GM11168 (cell line): ENCODE measurements at regions not wholly inside any gene's neighbourhood (a gene's known extent, or its start where the extent isn't known, plus 50 kb on each side); places are given as distances from the start of the nearest gene placed in this dataset.
"Not testable (repeated sequence)": the region's sequence is repeated elsewhere in the genome, so short reads cannot be mapped to it uniquely, and the experiment has no call there.

ENCODE experiments used
- in situ Hi-C: fragments of 300-500 bp; cut with MboI; formaldehyde crosslinking; loops from one replicate; pipeline ENCODE4 v1.12.0; 2022; ENCODE audit warnings: low sequenced_read_pairs; ENCODE audit not compliant: unreplicated experiment

DNA sequence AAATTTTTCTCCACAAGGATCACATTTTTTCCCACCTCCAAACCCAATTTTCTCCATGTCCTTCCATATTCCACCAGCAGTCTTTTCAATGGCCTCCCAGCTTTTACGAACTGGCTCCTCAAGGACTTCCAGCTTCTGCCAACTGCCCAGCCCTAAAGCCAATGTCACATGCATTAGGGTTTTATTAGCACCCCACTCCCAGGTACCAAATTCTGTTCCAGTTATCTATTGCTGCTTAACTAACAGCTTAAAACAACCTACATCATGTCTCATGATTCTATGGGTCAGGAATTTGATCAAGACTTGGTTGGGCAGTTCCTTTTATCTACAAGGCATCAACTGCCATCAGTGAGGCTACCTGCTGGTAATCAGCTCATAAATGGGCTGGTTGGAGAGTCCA lies 151.3 kb downstream of the SPTSSA start:
- in situ Hi-C loops, result no loop called here

DNA sequence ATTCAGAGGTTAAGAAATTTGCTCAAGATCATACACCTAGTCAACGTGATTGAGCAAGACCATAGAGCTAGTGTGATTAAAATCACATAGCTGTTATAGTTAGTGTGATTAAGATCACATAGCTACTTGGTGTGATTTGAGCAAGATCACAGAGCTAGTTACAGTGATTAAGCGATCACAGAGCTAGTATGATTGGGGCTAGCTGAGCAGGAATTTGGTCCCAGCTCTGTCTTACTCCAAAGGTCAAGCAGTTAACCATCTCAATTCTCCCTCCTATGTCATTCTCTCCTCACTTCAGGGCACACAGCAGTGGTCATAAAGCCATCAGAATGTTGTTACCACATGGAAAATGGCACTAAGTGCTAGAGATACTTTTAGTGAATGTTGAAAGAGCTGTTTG lies 158.2 kb downstream of the SPTSSA start:
- in situ Hi-C loops, result no loop called here

DNA sequence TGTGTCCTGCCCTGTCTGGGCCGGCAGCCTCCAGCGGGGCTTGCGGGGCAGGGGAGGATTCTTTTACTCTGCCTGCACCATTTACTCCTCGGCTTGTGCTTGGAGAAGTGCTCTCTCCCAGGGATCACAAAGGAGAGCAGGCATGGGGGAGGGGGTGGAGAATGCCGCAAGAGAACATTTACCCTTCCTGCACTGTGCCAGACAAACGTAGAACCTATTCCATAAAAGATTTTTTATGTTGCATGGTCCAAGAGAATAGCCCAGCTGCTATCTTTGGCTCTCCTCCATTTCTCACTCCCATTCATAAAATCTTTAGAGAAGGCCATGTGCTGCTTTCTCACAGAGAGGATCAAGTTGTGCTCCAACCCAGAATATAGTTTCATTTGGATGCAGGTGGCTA lies 159.4 kb downstream of the SPTSSA start:
- in situ Hi-C loops, result no loop called here

DNA sequence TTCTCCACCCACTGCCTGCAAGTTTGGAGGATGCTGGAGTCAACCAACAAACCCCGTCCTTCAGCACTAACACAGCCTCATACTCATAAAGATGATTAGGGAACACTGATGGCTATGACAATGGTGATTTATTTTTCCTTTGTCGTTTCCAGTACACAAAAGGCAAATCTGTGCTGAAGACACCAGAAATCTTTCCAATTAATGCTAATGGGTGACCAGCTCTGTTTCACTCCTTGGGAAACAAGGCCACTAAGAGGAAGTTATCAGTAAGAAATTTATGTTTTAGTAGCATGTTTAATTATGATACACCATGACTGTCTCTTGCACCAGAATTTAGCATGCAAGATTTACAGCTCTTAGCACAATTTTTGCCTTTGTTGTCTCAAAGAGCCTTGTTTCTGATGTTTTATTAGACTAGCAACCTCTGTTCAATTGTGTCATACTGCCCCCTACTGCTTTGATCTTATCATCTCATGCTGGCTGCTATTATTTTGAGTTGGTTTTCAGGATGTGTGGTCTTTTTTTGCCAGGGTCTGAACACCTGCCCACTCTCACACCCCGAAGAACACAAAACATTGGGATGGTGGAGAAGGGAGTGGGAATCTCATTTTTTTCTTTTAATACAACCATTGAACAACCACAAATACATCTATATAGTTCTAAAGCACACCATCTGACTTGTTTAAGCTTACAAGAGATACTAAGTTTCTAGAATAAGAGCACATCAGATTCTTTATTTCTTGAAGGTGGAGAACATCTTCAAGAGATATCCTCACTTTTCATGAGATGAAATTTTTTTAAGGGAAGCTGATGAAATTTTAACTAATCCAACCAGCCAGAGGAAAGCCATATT lies 160.9 kb downstream of the SPTSSA start:
- in situ Hi-C loops, result no loop called here

DNA sequence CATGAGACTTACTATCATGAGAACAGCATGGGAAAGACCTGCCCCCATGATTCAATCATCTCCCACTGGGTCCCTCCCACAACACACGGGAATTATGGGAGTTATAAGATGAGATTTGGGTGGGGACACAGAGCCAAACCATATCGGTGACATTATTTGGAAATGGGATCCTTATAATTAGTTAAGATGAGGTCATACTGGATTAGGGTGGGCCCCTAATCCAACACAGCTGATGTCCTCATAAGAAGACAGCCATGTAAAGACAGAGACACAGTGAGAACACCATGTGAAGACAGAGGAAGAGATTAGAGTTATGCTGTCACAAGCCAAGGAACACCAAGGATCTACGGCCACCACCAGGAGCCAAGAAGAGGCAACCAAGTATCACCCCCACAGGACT lies 161.7 kb downstream of the SPTSSA start:
- in situ Hi-C loops, result no loop called here

DNA sequence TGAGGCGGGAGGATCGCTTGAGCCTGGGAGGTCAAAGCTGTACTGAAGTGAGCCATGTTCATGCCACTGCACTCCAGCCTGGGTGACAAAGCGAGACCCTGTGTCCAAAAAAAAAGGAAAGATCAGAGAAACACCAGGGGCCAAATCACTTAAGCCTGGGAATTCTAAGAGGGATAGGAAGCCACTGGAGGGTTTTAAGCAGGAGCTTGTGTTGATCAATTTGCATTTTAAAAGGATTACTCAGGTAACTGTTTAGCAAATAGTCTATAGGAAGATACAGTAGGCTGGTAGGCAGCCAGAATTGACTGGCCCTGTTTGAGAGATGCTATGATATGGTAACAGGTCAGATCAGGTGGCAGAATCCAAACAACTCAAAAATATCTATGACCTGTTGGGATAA lies 162.7 kb downstream of the SPTSSA start:
- in situ Hi-C loops, result no loop called here

DNA sequence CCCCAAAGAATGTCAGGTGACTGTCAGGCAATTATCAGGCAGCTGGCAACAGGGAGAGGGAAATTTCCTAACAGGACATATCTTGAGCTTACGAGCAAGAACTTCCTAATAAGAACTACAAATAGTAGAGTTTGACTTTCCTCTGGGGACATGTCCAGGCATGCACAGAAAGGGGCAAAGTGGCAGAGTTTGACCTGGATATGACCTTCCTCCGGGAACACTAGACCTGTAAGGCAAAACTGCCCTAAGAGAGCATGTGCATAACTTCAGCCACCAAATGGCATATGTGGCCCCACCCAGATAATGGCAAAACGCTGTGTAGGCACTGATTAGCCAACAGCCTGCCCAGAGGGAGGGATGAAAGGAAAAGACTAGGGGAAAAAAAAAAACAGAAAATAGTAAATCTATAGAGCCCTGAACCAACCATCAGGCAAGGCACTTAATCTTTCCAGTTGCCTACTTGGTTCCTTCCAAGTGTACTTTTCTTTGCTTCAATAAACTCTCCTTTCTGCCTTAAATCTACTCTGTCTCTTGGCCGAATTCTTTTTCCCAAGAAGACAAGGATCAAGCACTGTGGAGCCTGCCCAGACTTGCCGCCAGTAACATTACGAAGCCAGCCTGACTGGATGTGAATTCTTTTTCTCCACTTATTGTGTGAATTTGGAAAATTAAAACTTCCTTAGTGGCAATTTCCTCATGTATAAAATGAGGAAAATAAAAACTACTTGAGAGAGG lies 164.1 kb downstream of the SPTSSA start:
- in situ Hi-C loops, result no loop called here

DNA sequence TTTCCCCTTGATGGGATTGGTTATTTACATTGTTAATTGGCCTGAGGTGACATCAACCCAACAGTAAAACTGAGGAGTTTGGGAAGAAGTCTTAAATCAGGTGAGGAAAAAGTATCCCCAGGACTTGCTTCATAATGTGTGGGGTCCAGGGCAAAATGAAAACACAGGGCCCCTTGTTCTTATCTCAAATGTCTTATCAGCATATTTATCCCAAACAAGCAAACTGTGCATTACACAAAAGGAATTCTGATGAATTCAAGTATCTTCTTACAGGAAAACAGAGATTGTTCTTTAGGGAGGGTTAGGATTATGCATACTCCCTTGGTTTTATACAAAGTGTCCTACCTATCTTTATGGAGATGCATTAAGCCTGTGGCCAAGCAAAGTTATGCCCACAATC lies 178.4 kb downstream of the SPTSSA start:
- in situ Hi-C loops, result no loop called here

DNA sequence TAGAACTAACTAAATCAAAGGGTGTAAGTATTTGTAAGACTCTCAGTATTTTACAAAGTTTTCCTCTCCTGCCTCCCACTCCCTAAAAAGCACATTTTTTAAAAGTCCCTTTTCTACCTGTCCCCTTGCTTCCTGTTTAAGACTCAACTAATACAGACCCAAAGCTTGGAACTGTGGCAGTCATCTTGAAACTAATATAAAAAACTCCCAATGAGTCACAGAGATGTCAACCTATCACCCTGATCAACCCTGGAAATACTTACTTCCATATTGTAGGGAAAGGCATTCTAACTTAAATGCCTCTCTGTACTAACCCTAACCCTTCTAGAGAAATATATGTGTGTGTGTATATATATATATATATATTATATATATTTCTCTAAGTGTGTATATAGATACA lies 184.8 kb downstream of the SPTSSA start:
- in situ Hi-C loops, result no loop called here

DNA sequence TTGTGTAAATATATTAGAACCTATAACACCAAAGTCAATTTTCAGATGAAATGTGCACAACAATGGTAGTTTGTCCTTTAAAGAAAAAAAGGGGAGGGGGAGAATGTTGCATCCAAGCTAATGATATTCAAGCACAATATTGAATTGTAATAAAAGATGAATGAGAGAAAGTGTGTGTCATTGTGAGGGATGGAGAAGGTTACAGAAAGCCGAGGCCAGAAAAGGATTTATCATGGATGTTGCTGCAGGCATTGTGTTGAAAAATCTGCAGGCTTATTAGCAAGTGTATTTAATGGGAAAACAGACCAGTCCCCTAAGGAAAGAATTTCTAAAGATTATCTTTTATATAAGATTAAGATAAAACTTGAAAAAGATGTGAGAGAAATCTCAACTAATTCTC lies 186.5 kb downstream of the SPTSSA start:
- in situ Hi-C loops, result no loop called here

DNA sequence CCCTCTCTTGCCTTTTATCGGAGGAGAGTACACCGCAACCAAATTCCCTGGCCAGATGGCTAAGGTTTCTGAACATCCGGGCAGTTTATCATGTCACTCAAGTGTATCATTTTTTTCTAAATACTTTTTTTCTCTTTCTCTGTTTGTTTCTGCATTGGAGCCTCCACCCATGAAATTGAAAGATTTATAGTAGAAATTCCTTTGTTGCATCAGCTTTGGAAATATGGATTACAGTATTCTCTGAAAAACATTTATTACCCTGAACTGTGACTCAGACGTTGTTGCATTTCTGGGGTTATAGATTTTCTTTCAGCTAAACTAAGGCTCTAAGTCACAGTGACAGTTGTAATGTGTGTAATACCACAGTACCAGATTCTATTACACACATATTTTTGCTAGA lies 187.0 kb downstream of the SPTSSA start:
- in situ Hi-C loops, result no loop called here

DNA sequence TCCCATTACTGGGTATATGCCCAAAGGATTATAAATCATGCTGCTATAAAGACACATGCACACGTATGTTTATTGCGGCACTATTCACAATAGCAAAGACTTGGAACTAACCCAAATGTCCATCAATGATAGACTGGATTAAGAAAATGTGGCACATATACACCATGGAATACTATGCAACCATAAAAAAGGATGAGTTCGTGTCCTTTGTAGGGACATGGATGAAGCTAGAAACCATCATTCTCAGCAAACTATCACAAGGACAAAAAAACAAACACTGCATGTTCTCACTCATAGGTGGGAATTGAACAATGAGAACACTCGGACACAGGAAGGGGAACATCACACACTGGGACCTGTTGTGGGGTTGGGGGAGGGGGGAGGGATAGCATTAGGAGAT lies 188.3 kb downstream of the SPTSSA start:
- in situ Hi-C loops, result not testable (repeated sequence)

DNA sequence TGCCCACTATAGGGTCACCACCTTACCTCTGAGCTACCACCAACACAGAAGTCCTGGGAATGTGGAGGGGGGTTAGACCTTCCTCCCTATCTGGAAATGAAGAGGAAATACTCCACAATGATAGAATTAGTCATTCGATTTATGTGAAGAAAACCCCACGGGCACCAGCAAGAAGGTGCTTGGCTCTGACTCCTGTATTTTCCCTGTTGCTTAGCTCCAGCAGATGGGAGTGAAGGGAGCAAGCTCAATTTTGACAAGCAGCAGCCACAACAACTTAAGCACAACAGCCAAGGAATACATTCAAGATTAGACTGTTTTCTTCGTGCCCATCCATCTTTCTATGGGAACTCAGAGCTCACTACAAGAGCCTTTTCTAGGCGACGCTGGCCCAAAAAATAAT lies 191.7 kb downstream of the SPTSSA start:
- in situ Hi-C loops, result no loop called here

DNA sequence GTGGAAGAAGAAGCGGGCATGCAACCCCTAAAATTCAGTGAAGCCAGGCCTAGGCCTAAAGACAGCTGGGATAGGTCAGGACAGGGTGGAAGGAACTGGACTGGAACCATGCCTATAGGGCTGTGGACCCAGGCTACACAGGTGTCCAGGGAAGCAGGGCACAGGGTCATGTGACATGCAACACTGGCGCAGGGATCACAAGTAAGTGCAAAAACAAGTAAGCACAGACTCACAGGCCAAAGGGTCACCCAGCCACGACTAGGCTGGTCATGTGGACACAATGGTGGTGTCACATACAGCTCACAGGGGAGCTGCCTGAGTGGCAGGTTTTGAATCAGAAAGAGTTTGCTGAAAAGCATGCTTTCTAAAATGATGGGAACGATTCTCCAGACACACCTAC lies 195.7 kb downstream of the SPTSSA start:
- in situ Hi-C loops, result no loop called here

DNA sequence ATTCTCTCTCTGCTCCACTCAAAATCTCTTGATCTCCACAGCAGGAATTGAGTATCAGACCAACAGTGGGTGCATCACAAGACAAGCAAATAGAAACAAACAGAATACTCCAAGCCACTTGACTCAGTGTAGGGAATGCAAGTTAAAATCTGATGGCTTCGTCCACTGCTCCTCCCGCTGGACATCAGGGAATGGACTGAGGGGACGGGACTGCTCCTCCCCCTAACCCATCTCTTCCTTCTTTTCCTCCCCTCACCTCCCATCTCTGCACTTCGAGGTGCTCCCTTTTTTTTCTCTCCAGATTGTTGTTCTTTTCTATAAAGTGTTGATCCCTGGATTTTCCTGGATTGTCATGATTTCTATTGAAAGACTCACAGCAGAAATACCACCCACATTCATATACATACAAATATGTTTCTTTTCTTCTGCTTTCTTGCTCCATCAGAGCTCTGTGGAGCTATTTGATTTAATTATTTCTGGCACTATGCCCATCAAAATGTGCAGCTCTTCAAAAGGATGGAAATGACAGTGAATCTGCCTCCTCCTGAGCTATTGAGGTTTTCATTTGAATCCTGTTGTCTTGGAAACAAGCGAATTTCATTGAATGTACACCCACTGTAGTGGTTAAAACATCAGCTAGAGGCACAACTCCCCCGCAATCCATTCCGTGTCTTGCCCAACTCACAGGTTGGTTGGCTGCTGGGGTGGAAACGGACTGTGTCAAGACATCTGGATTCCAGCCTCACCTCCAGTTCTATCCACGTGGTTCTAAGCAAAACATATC lies 199.7 kb downstream of the SPTSSA start:
- in situ Hi-C loops, result no loop called here

DNA sequence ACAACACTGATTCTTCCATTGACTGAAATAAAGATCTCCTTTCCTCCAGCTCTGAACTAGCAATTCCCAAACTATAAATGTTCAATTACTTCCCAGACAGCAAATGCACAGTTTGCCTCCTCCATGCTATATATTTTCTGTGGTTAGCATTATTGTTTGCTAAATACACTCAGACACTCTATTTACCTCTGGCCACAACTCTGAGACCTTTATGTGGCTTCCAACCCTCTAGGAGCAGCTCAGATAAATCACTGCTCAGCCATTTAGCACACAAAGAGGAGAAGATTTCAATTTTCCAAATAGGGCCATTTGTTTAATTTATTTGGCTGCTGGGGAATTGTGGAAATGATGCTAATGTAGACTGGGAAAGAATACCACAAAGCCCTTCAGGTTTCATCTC lies 202.0 kb downstream of the SPTSSA start:
- in situ Hi-C loops, result no loop called here

DNA sequence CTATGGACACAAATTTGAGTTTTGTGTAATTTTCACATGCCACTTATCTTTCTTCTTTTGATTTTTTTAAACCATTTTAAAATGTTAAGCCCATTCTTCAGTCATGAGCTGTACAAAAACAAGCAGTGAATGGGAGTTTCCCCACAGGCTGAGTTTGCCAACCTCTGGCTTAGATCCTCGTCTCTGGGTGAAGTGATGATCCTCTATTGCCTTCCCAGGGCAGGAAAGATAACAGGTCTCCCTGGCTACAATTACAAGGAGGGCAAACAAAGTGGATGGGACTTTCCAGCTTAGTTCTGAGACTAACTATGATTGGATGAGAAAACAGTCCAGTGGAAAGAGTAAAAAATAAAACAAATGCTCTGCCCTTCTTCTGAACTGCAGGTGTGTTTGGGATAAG lies 203.7 kb downstream of the SPTSSA start:
- in situ Hi-C loops, result no loop called here

DNA sequence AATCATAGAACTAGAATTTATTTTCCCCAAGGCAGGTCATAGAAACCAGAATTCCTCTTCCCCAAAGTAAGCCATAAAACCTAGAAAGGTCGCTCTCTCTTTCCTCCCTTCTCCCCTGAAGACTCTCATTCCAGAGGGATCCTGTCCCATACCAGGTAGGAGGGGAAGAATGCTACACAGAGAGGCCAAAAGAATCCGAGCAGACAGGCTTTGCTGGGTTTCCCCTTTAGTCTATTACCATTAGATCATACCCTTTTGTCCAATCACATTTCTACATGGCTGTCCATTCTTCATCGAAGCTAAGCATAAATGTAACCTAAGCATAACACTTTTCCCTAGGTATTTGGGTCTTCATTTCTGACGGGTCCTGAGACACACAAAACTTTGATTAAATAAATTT lies 204.5 kb downstream of the SPTSSA start:
- in situ Hi-C loops, result no loop called here

DNA sequence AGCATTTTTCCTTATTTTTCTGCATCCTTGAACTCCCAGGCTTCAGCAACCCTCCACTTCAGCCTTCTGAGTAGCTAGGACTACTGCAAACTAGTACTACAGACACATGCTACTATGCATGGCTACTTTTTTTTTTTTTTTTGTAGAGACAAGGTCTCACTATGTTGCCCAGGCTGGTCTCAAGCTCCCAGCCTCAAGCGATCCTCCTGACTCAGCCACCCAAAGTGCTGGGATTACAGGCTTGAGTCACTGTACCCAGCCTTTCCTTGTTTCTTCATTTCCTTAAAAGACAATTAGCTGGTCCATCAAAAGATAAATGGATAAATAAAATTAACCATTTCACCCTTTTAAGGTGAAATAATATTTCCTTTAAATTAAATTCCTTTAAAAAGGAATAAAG lies 205.8 kb downstream of the SPTSSA start:
- in situ Hi-C loops, result no loop called here

DNA sequence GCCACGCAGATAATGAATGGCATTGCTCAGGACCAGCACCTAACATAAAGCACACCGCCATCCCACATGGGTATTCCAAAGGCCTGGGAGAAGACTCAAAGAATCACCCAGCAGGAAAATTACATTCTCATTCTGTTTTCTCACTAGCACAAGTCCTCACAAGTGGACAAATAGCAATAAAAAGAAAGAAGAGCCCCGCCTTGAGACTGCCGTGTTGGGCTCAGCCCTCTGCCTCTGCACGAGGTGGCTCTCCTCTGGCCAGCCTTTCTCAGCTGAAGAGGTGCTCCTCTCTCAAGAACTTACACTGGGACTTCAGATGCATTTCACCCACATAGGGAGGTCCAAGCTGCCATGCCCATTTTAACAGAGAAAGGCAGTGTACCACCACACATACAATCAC lies 207.5 kb downstream of the SPTSSA start:
- in situ Hi-C loops, result no loop called here

DNA sequence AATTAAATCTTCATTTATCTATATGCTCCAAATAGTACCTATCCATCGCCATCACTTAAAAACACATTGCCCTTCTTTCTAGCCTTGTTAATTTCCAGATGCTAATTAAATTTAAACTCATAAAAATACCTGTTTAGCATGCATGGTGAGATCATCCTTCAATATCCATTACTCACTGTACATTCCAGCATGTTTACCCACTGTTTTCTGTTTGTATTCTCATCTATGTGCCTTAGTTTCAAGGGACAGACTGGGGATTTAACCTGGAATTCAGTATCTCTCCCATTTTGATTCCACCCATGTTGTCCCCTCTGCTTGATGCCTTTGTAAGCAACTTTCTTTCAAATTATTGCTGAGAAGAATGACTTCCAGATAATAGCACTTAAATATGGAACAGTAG lies 208.0 kb downstream of the SPTSSA start:
- in situ Hi-C loops, result no loop called here
